Trophoblast cell (in vitro differentiated cells and primary cell): ENCODE measurements at regions not wholly inside any gene's neighbourhood (a gene's known extent, or its start where the extent isn't known, plus 50 kb on each side); places are given as distances from the start of the nearest gene placed in this dataset.
A peak's percentile ranks its signal among the peaks of the same experiment; 100 is the strongest.
"Not testable (repeated sequence)": the region's sequence is repeated elsewhere in the genome, so short reads cannot be mapped to it uniquely, and the experiment has no call there.

Experiments used
- DNase-seq, 2 donors: peaks; one replicate each; pipeline ENCODE4 v3.0.0-alpha.2; 2016
- H2AFZ ChIP-seq: 2 replicates; pipeline ENCODE4 v1.6.1; 2013; ENCODE audit warnings: low read length, moderate library complexity, mild to moderate bottlenecking; ENCODE audit not compliant: insufficient read depth, poor library complexity
- H2AK5ac ChIP-seq: 2 replicates; pipeline ENCODE4 v1.6.1; 2013; ENCODE audit warnings: mild to moderate bottlenecking, low read length
- H2BK120ac ChIP-seq: 2 replicates; pipeline ENCODE4 v1.6.1; 2013; ENCODE audit warnings: low read length, mild to moderate bottlenecking, moderate library complexity; ENCODE audit not compliant: insufficient read depth, poor library complexity
- H2BK12ac ChIP-seq: 2 replicates; pipeline ENCODE4 v1.6.1; 2013; ENCODE audit warnings: mild to moderate bottlenecking, low read length, moderate library complexity
- H2BK5ac ChIP-seq: 2 replicates; pipeline ENCODE4 v1.6.1; 2013; ENCODE audit warnings: low read length, low read depth, moderate library complexity, mild to moderate bottlenecking; ENCODE audit not compliant: poor library complexity
- H3K14ac ChIP-seq: 2 replicates; pipeline ENCODE4 v1.6.1; 2013; ENCODE audit warnings: mild to moderate bottlenecking, low read length
- H3K18ac ChIP-seq: 2 replicates; pipeline ENCODE4 v1.6.1; 2013; ENCODE audit warnings: mild to moderate bottlenecking, low read length
- H3K23ac ChIP-seq: 2 replicates; pipeline ENCODE4 v1.6.1; 2013; ENCODE audit warnings: low read length
- H3K27ac ChIP-seq: 2 replicates; pipeline ENCODE4 v1.5.1; 2013; ENCODE audit warnings: low read depth, mild to moderate bottlenecking, inconsistent platforms, low read length, moderate library complexity
- H3K27me3 ChIP-seq: 2 replicates; pipeline ENCODE4 v1.6.1; 2013; ENCODE audit warnings: inconsistent platforms, mild to moderate bottlenecking, low read length, moderate library complexity; ENCODE audit not compliant: insufficient read depth
- H3K36me3 ChIP-seq, 2 experiments: 1 replicate in 1 of 2; 2 replicates in 1 of 2; pipeline ENCODE4 v1.6.1; 2013; ENCODE audit warnings: low read length in 2 of 2, mild to moderate bottlenecking in 2 of 2, moderate library complexity in 1 of 2; ENCODE audit not compliant: insufficient read depth in 2 of 2, control insufficient read depth in 1 of 2
- H3K4ac ChIP-seq: 2 replicates; pipeline ENCODE4 v1.6.1; 2013; ENCODE audit warnings: low read depth, mild to moderate bottlenecking, low read length, moderate library complexity
- H3K4me1 ChIP-seq, 2 experiments: 1 replicate in 1 of 2; 2 replicates in 1 of 2; pipeline ENCODE4 v1.6.1; 2013; ENCODE audit warnings: low read length in 2 of 2, mild to moderate bottlenecking in 2 of 2, moderate library complexity in 1 of 2; ENCODE audit not compliant: insufficient read depth in 2 of 2, control insufficient read depth in 1 of 2
- H3K4me2 ChIP-seq: 2 replicates; pipeline ENCODE4 v1.6.1; 2013; ENCODE audit warnings: inconsistent platforms, mild to moderate bottlenecking, low read length, moderate library complexity
- H3K4me3 ChIP-seq: 2 replicates; pipeline ENCODE4 v1.5.1; 2013; ENCODE audit warnings: mild to moderate bottlenecking, low read depth, low read length, inconsistent platforms
- H3K79me1 ChIP-seq: one replicate; pipeline ENCODE4 v1.6.1; 2013; ENCODE audit warnings: low read length
- H3K79me2 ChIP-seq: 2 replicates; pipeline ENCODE4 v1.6.1; 2013; ENCODE audit warnings: low read length, mild to moderate bottlenecking; ENCODE audit not compliant: control insufficient read depth, insufficient read depth, poor library complexity
- H3K9ac ChIP-seq: 2 replicates; pipeline ENCODE4 v1.6.1; 2013; ENCODE audit warnings: mild to moderate bottlenecking, low read length
- H3K9me3 ChIP-seq: 2 replicates; pipeline ENCODE4 v1.6.1; 2013; ENCODE audit warnings: low read depth, mild to moderate bottlenecking, control low read depth, inconsistent platforms, low read length; ENCODE audit not compliant: insufficient read depth
- H4K12ac ChIP-seq: 2 replicates; pipeline ENCODE4 v1.6.1; 2013; ENCODE audit warnings: low read depth, mild to moderate bottlenecking, low read length, moderate library complexity
- H4K8ac ChIP-seq: 2 replicates; pipeline ENCODE4 v1.6.1; 2013; ENCODE audit warnings: low read depth, mild to moderate bottlenecking, low read length, moderate library complexity
- H4K91ac ChIP-seq: one replicate; pipeline ENCODE4 v1.6.1; 2013; ENCODE audit warnings: low read depth, mild to moderate bottlenecking, low read length, moderate library complexity
- WGBS: extraction: QIAGEN DNeasy Blood & Tissue Kit; methylation state at CpG from one replicate; pipeline ENCODE4 v1.1.7; 2013; ENCODE audit warnings: missing lambda C conversion rate; ENCODE audit not compliant: insufficient read length, insufficient coverage; ENCODE audit errors: extremely low coverage; 5-methylcytosine and 5-hydroxymethylcytosine counted together

DNA sequence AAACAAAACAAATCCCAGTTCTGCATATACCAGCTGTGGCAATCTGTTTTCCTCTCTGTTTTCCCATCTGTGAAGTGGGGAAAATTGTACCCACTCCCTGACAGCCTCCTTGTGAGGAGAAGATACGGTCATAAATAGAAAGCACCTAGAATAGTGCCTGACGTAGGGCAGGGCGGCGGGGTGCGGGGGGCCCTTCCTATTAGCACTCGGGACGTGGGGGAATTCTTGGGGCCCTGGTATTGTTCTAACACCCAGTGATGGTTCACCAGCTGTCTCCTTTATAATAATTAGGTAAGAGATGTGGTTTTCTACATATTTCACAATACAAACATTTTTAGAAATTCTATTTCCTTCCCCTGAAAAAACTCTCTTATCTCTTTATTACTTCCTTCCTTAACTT, 93.4 kb downstream of the NSUN5 start:
- H3K4ac ChIP-seq, H3K4me2 ChIP-seq, H3K23ac ChIP-seq, H3K79me2 ChIP-seq, H3K4me3 ChIP-seq, H3K4me1 ChIP-seq, H4K91ac ChIP-seq, H2BK12ac ChIP-seq, H3K79me1 ChIP-seq, H2BK120ac ChIP-seq, H3K18ac ChIP-seq, H3K14ac ChIP-seq, H3K27me3 ChIP-seq, H4K8ac ChIP-seq, H3K9me3 ChIP-seq, H3K36me3 ChIP-seq, H2AFZ ChIP-seq, H2BK5ac ChIP-seq, DNase-seq, H4K12ac ChIP-seq, H2AK5ac ChIP-seq, H3K27ac ChIP-seq, H3K9ac ChIP-seq: not testable (repeated sequence)
- WGBS = no CpG with 5 or more reads among the region's 7 CpGs

DNA sequence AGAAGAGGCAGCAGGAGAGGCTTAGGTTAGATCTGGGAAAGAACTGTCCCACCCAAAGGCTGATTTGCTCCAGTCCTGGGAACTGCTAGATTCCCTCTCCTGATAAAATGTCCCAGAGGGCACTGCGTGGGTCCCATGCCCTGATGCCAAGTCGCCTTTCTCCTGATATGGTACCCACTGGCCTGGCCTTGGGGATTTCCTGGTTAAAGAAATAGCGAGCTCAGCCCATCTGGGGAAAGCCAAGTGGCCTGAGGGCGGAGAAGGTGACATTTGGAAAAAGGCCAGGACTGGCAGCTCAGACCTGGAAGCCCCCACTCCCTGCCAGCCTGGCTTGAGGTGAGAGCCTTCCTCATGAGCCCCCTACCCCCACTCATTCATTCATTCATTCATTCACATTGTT, 94.2 kb downstream of the NSUN5 start:
- H3K9ac ChIP-seq, H4K91ac ChIP-seq, H3K27ac ChIP-seq, H3K4ac ChIP-seq, H3K23ac ChIP-seq, H2BK120ac ChIP-seq, H3K18ac ChIP-seq, H4K12ac ChIP-seq, H3K4me1 ChIP-seq, H2BK5ac ChIP-seq, H3K27me3 ChIP-seq, H3K4me2 ChIP-seq, H3K9me3 ChIP-seq, H3K79me1 ChIP-seq, H3K36me3 ChIP-seq, H3K14ac ChIP-seq, H2BK12ac ChIP-seq, H3K4me3 ChIP-seq, H4K8ac ChIP-seq, H2AFZ ChIP-seq, H3K79me2 ChIP-seq, H2AK5ac ChIP-seq: not testable (repeated sequence)
- no CpG with 5 or more reads among the region's 4 CpGs for WGBS
- peak in 1 of 2 donors; percentile 14 for DNase-seq

DNA sequence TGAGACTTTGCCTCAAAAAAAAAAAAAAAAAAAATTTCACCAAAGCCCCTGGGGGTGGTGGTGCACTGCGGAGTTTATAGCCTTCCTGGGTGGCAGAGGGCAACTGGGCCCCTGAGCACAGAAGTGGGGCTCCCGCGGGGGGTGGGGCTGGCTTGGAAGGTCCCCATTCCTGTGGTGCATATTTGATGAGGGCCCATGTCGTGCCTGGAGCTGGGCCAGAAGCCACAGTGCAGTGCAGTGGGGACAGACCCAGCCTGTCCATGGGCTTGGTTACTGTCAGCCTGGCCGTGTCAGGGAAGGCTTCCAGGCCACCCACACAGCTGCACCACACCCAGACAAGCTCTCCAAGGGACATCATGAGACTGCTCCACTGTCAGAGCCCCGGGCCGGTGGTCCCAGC, 95.5 kb downstream of the NSUN5 start:
- H3K27ac ChIP-seq, H4K91ac ChIP-seq, H3K4me3 ChIP-seq, H3K4me2 ChIP-seq, H3K79me1 ChIP-seq, H4K12ac ChIP-seq, H3K9me3 ChIP-seq, H2BK12ac ChIP-seq, H3K14ac ChIP-seq, H3K36me3 ChIP-seq, H2BK5ac ChIP-seq, H2AFZ ChIP-seq, H3K4me1 ChIP-seq, H2AK5ac ChIP-seq, H3K23ac ChIP-seq, H3K4ac ChIP-seq, DNase-seq, H3K9ac ChIP-seq, H3K18ac ChIP-seq, H2BK120ac ChIP-seq, H3K27me3 ChIP-seq, H3K79me2 ChIP-seq, H4K8ac ChIP-seq: not testable (repeated sequence)
- WGBS = no CpG with 5 or more reads among the region's 7 CpGs

DNA sequence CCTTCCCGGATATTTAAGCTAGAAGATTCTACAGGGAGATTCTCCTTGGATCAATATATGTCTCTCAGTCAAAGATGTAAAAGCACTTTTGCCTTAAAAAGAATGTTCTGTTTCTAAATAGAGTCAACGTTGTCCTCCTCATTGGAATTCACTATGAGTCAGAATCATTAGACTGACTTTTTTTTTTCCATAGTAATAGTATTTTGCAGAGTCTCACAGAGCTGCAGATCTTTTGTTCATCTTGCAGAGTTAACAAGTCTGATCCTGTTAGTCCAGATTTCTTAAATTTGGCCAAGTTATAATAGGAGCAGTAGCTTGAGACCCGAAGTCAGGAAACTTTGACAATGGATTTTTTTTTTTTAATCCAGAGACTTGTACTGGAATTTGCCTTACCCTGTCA, 103.0 kb downstream of the NSUN5 start:
- H2AK5ac ChIP-seq, H3K27ac ChIP-seq, H4K12ac ChIP-seq, H3K79me2 ChIP-seq, H3K9ac ChIP-seq, H3K79me1 ChIP-seq, H3K23ac ChIP-seq, H2BK120ac ChIP-seq, H2BK5ac ChIP-seq, DNase-seq, H4K8ac ChIP-seq, H3K36me3 ChIP-seq, H3K14ac ChIP-seq, H4K91ac ChIP-seq, H2AFZ ChIP-seq, H2BK12ac ChIP-seq, H3K27me3 ChIP-seq, H3K18ac ChIP-seq, H3K4ac ChIP-seq, H3K4me3 ChIP-seq, H3K4me2 ChIP-seq, H3K9me3 ChIP-seq, H3K4me1 ChIP-seq: not testable (repeated sequence)
- no CpG with 5 or more reads among the region's 3 CpGs for WGBS

DNA sequence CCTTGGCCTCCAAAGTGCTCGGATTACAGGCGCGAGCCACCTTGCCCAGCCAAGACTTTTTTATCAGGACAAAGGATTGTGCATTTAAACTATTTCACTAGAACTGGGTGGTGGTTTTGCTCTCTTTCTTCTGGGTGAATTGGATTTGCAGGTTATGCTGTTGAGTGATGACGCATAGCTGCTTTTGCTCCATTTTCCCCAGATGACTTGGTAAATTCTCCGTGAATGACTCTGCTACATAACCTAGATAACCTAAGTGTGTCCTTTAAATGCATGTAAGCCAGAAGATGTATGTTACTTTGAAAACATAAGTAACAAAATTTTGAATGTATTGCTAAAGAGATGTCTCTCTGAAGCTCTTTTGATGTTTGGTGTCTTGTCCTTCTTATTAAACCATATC, 103.7 kb downstream of the NSUN5 start:
- not testable (repeated sequence) for H2AFZ ChIP-seq, H3K27me3 ChIP-seq, H2BK120ac ChIP-seq, H3K23ac ChIP-seq, H4K91ac ChIP-seq, H4K8ac ChIP-seq, H3K4me1 ChIP-seq, H3K4ac ChIP-seq, H3K4me3 ChIP-seq, H2BK5ac ChIP-seq, H3K27ac ChIP-seq, H3K9ac ChIP-seq, H3K79me2 ChIP-seq, H2BK12ac ChIP-seq, H3K18ac ChIP-seq, H3K14ac ChIP-seq, H3K36me3 ChIP-seq, H3K9me3 ChIP-seq, H2AK5ac ChIP-seq, H3K79me1 ChIP-seq, H4K12ac ChIP-seq, H3K4me2 ChIP-seq
- DNase-seq = peak; percentile 64 to 84
- WGBS = no CpG with 5 or more reads among the region's 5 CpGs
